H9 (cell line): ENCODE measurements at regions not wholly inside any gene's neighbourhood (a gene's known extent, or its start where the extent isn't known, plus 50 kb on each side); places are given as distances from the start of the nearest gene placed in this dataset.

Source experiments
- DNase-seq: peaks from one replicate; pipeline ENCODE4 v3.0.0-alpha.2; 2017
- H2AFZ ChIP-seq: one replicate; pipeline ENCODE4 v1.6.1; 2013; ENCODE audit warnings: mild to moderate bottlenecking, low read length, control low read depth, moderate library complexity
- H2AK5ac ChIP-seq: 2 replicates; pipeline ENCODE4 v1.6.1; 2013; ENCODE audit warnings: low read length, control low read depth, mixed read lengths; ENCODE audit not compliant: insufficient read length
- H2BK120ac ChIP-seq: one replicate; pipeline ENCODE4 v1.6.1; 2013; ENCODE audit warnings: low read depth, mild to moderate bottlenecking, low read length, control low read depth, inconsistent platforms; ENCODE audit not compliant: poor library complexity, severe bottlenecking
- H2BK12ac ChIP-seq: 2 replicates; pipeline ENCODE4 v1.6.1; 2013; ENCODE audit warnings: low read length, control low read depth, mixed read lengths, low read depth; ENCODE audit not compliant: insufficient read length
- H2BK15ac ChIP-seq: 2 replicates; pipeline ENCODE4 v1.6.1; 2013; ENCODE audit warnings: low read depth, low read length, control low read depth
- H2BK20ac ChIP-seq: one replicate; pipeline ENCODE4 v1.6.1; 2013; ENCODE audit warnings: low read depth, mild to moderate bottlenecking, low read length, control low read depth, inconsistent platforms; ENCODE audit not compliant: poor library complexity, severe bottlenecking
- H2BK5ac ChIP-seq: 2 replicates; pipeline ENCODE4 v1.6.1; 2013; ENCODE audit warnings: low read length, control low read depth, mixed read lengths; ENCODE audit not compliant: insufficient read length
- H3K14ac ChIP-seq: 2 replicates; pipeline ENCODE4 v1.6.1; 2013; ENCODE audit warnings: low read length, control low read depth; ENCODE audit not compliant: insufficient read depth
- H3K18ac ChIP-seq: 2 replicates; pipeline ENCODE4 v1.6.1; 2013; ENCODE audit warnings: low read depth, mild to moderate bottlenecking, mixed read lengths, low read length, control low read depth; ENCODE audit not compliant: insufficient read length
- H3K23ac ChIP-seq: 2 replicates; pipeline ENCODE4 v1.6.1; 2013; ENCODE audit warnings: low read length, control low read depth, mixed read lengths, low read depth; ENCODE audit not compliant: insufficient read length
- H3K23me2 ChIP-seq: 2 replicates; pipeline ENCODE4 v1.6.1; 2013; ENCODE audit warnings: low read depth, mild to moderate bottlenecking, mixed read lengths, low read length, control low read depth; ENCODE audit not compliant: insufficient read length, poor library complexity, severe bottlenecking
- H3K27ac ChIP-seq: 2 replicates; pipeline ENCODE4 v1.5.1; 2013; ENCODE audit warnings: low read length, control low read depth, mixed read lengths, low read depth; ENCODE audit not compliant: insufficient read length
- H3K27me3 ChIP-seq: 2 replicates; pipeline ENCODE4 v1.6.1; 2013; ENCODE audit warnings: low read length, control low read depth, inconsistent platforms; ENCODE audit not compliant: insufficient read depth
- H3K4ac ChIP-seq: 2 replicates; pipeline ENCODE4 v1.6.1; 2013; ENCODE audit warnings: low read depth, mild to moderate bottlenecking, control low read depth, inconsistent platforms, low read length, moderate library complexity
- H3K4me1 ChIP-seq: 2 replicates; pipeline ENCODE4 v1.6.1; 2013; ENCODE audit warnings: low read length, control low read depth, inconsistent platforms; ENCODE audit not compliant: insufficient read depth
- H3K4me2 ChIP-seq: 2 replicates; pipeline ENCODE4 v1.6.1; 2013; ENCODE audit warnings: low read length, control low read depth, mixed read lengths; ENCODE audit not compliant: insufficient read length, insufficient read depth
- H3K56ac ChIP-seq: 2 replicates; pipeline ENCODE4 v1.6.1; 2013; ENCODE audit warnings: low read depth, mild to moderate bottlenecking, mixed read lengths, low read length, control low read depth; ENCODE audit not compliant: insufficient read length
- H3K79me1 ChIP-seq: 2 replicates; pipeline ENCODE4 v1.6.1; 2013; ENCODE audit warnings: low read depth, mild to moderate bottlenecking, moderate library complexity, low read length, control low read depth, inconsistent platforms; ENCODE audit not compliant: insufficient read depth, poor library complexity, severe bottlenecking
- H3K79me2 ChIP-seq: 2 replicates; pipeline ENCODE4 v1.6.1; 2013; ENCODE audit warnings: low read length, control low read depth, inconsistent platforms; ENCODE audit not compliant: insufficient read depth
- H3K9ac ChIP-seq: 2 replicates; pipeline ENCODE4 v1.6.1; 2013; ENCODE audit warnings: low read length, control low read depth, mixed read lengths; ENCODE audit not compliant: insufficient read length; ENCODE audit errors: extremely low read depth
- H3K9me3 ChIP-seq: one replicate; pipeline ENCODE4 v1.6.1; 2013; ENCODE audit warnings: low read depth, low read length, inconsistent platforms; ENCODE audit not compliant: control insufficient read depth
- H3T11ph ChIP-seq: one replicate; pipeline ENCODE4 v1.6.1; 2013; ENCODE audit warnings: mild to moderate bottlenecking, low read length, control low read depth, inconsistent platforms
- H4K20me1 ChIP-seq: one replicate; pipeline ENCODE4 v1.6.1; 2013; ENCODE audit not compliant: control insufficient read depth, insufficient read length, insufficient read depth
- H4K5ac ChIP-seq: 2 replicates; pipeline ENCODE4 v1.6.1; 2013; ENCODE audit warnings: low read depth, mild to moderate bottlenecking, mixed read lengths, low read length, control low read depth; ENCODE audit not compliant: insufficient read length
- H4K8ac ChIP-seq: replicated peaks from 2 replicates; pipeline ENCODE4 v1.6.1; 2013; ENCODE audit warnings: low read length, control low read depth, mixed read lengths, low read depth; ENCODE audit not compliant: insufficient read length
- H4K91ac ChIP-seq: 2 replicates; pipeline ENCODE4 v1.6.1; 2013; ENCODE audit warnings: low read depth, mild to moderate bottlenecking, moderate library complexity, mixed read lengths, low read length, control low read depth; ENCODE audit not compliant: insufficient read length
- H3K27ac Mint-ChIP-seq, 3 experiments: 2 replicates in 2 of 3; 3 replicates in 1 of 3; pipeline ENCODE4 v1.8.0; 2020 to 2021; ENCODE audit warnings: mixed read lengths in 3 of 3, mild to moderate bottlenecking in 1 of 3, moderate library complexity in 1 of 3
- H3K27me3 Mint-ChIP-seq: 2 replicates; pipeline ENCODE4 v1.8.0; 2021; ENCODE audit warnings: low read depth, mild to moderate bottlenecking, moderate library complexity, mixed read lengths
- H3K36me3 Mint-ChIP-seq, 3 experiments: 2 replicates in 2 of 3; 3 replicates in 1 of 3; pipeline ENCODE4 v1.8.0; 2020 to 2021; ENCODE audit warnings: low read depth in 3 of 3, mixed read lengths in 3 of 3; ENCODE audit not compliant: insufficient read depth in 1 of 3
- H3K4me1 Mint-ChIP-seq, 2 experiments: 2 replicates each; pipeline ENCODE4 v1.8.0; 2020; ENCODE audit warnings: mixed read lengths in 2 of 2
- H3K4me3 Mint-ChIP-seq, 2 experiments: 2 replicates in 1 of 2; 3 replicates in 1 of 2; pipeline ENCODE4 v1.8.0; 2020 to 2021; ENCODE audit warnings: mild to moderate bottlenecking in 2 of 2, mixed read lengths in 2 of 2, moderate library complexity in 1 of 2
- H3K9me3 Mint-ChIP-seq, 2 experiments: 2 replicates in 1 of 2; 3 replicates in 1 of 2; pipeline ENCODE4 v1.8.0; 2020; ENCODE audit warnings: mild to moderate bottlenecking in 2 of 2, mixed read lengths in 2 of 2, moderate library complexity in 1 of 2
- CTCF ChIP-seq: fragments of 200-600 bp; sonication (generic); conservative IDR thresholded peaks from 3 replicates; pipeline ENCODE4 v1.8.0; 2021; ENCODE audit warnings: antibody characterized with exemption, mild to moderate bottlenecking
- WGBS: extraction: QIAGEN DNeasy Blood & Tissue Kit; methylation state at CpG from one replicate; pipeline ENCODE4 v1.1.7; 2013; ENCODE audit warnings: missing lambda C conversion rate, low lambda C conversion rate, mixed read lengths; ENCODE audit not compliant: insufficient read length; ENCODE audit errors: extremely low coverage; 5-methylcytosine and 5-hydroxymethylcytosine counted together

GRCh38 chr5:103364074-103364473 is 105.5 kb downstream of the MACIR start:
- Mint-ChIP-seq H3K27me3 (no peaks in the 10 kb centered on the region), H3K4me1 (peaks cover 2 to 6% of the 10 kb centered on the region in 2 experiments; a peak in 3 of 4 replicates), H3K9me3 (no peaks in the 10 kb centered on the region), H3K4me3 (no peak overlapping the region), H3K27ac (no peak overlapping the region; a peak in 1 of 7 replicates), H3K36me3 (no peaks in the 10 kb centered on the region)
- TF ChIP-seq CTCF, result no peak
- H2AFZ ChIP-seq, result no peak overlapping the region
- H2BK12ac ChIP-seq, result no peak overlapping the region
- no peak overlapping the region for H2BK15ac ChIP-seq
- H2AK5ac ChIP-seq, result no peak overlapping the region
- H3K4me2 ChIP-seq, result no peak overlapping the region
- DNase-seq, result no peak
- H4K20me1 ChIP-seq, result no peaks in the 10 kb centered on the region
- H3K79me2 ChIP-seq, result no peaks in the 10 kb centered on the region
- H3K4me1 ChIP-seq, result no peaks in the 10 kb centered on the region
- no peak overlapping the region for H4K5ac ChIP-seq
- no peak overlapping the region for H3K27ac ChIP-seq
- no peak overlapping the region for H3K9ac ChIP-seq
- no peak overlapping the region for H2BK20ac ChIP-seq
- no peak overlapping the region for H3K14ac ChIP-seq
- no peaks in the 10 kb centered on the region for H3K27me3 ChIP-seq
- H3T11ph ChIP-seq, result no peak overlapping the region
- no peaks in the 10 kb centered on the region for H3K23me2 ChIP-seq
- no peak overlapping the region for H2BK5ac ChIP-seq
- no peak overlapping the region for H4K91ac ChIP-seq
- no peak overlapping the region for H3K18ac ChIP-seq
- no peak overlapping the region for H3K23ac ChIP-seq
- WGBS, result no CpG with 5 or more reads among the region's 2 CpGs
- no peaks in the 10 kb centered on the region for H3K79me1 ChIP-seq
- no peaks in the 10 kb centered on the region for H3K9me3 ChIP-seq
- H2BK120ac ChIP-seq, result no peak overlapping the region
- no peak overlapping the region for H4K8ac ChIP-seq
- H3K56ac ChIP-seq, result no peak overlapping the region
- H3K4ac ChIP-seq, result no peak overlapping the region
